ENCODE measurements at regions not wholly inside any gene's neighbourhood (a gene's known extent, or its start where the extent isn't known, plus 50 kb on each side); places are given as distances from the start of the nearest gene placed in this dataset.

- TF ChIP-seq CTCF (IDR thresholded peaks at IDR 0.05; ENCODE audit: borderline replicate concordance, extremely low read depth, low read length, poor library complexity, severe bottlenecking): no peak
- no peak for TF ChIP-seq EZH2 (IDR thresholded peaks at IDR 0.05; ENCODE audit: borderline replicate concordance, low read depth, low read length, severe bottlenecking)
Observed at GRCh38 chr2:153214337-153214736, 264.2 kb downstream of the RPRM start.

Data from DND-41 (cell line).